Mesendoderm (in vitro differentiated cells): ENCODE measurements at regions not wholly inside any gene's neighbourhood (a gene's known extent, or its start where the extent isn't known, plus 50 kb on each side); places are given as distances from the start of the nearest gene placed in this dataset.

ENCODE experiments used
- DNase-seq: peaks from one replicate; pipeline ENCODE4 v3.0.0; 2013
- H2AK5ac ChIP-seq: 2 replicates; pipeline ENCODE4 v1.6.1; 2013; ENCODE audit warnings: low read length, inconsistent platforms
- H2BK120ac ChIP-seq: 2 replicates; pipeline ENCODE4 v1.6.1; 2013; ENCODE audit warnings: low read depth, mild to moderate bottlenecking, low read length, moderate library complexity, mixed read lengths
- H2BK15ac ChIP-seq: replicated peaks from 2 replicates; pipeline ENCODE4 v1.6.1; 2013; ENCODE audit warnings: low read depth, mild to moderate bottlenecking, moderate library complexity
- H2BK5ac ChIP-seq: 2 replicates; pipeline ENCODE4 v1.6.1; 2013; ENCODE audit warnings: low read length, inconsistent platforms
- H3K18ac ChIP-seq: 2 replicates; pipeline ENCODE4 v1.6.1; 2013; ENCODE audit warnings: mild to moderate bottlenecking, low read length, mixed read lengths
- H3K23ac ChIP-seq: one replicate; pipeline ENCODE4 v1.6.1; 2013; ENCODE audit warnings: low read length
- H3K27ac ChIP-seq: 2 replicates; pipeline ENCODE4 v1.5.1; 2013; ENCODE audit warnings: low read depth, mild to moderate bottlenecking, inconsistent platforms, low read length, moderate library complexity
- H3K27me3 ChIP-seq: 2 replicates; pipeline ENCODE4 v1.6.1; 2013; ENCODE audit warnings: low read length, control low read depth, mild to moderate bottlenecking, inconsistent platforms; ENCODE audit not compliant: insufficient read depth, poor library complexity
- H3K36me3 ChIP-seq: 2 replicates; pipeline ENCODE4 v1.6.1; 2013; ENCODE audit warnings: low read length, inconsistent platforms; ENCODE audit not compliant: control insufficient read depth, insufficient read depth
- H3K4ac ChIP-seq: one replicate; pipeline ENCODE4 v1.6.1; 2013; ENCODE audit warnings: low read depth, mild to moderate bottlenecking, low read length, moderate library complexity
- H3K4me1 ChIP-seq: 2 replicates; pipeline ENCODE4 v1.6.1; 2013; ENCODE audit warnings: low read depth, low read length, inconsistent platforms; ENCODE audit not compliant: control insufficient read depth
- H3K4me2 ChIP-seq: 2 replicates; pipeline ENCODE4 v1.6.1; 2013; ENCODE audit warnings: low read length
- H3K4me3 ChIP-seq: 2 replicates; pipeline ENCODE4 v1.5.1; 2013; ENCODE audit warnings: mild to moderate bottlenecking, low read length
- H3K56ac ChIP-seq: one replicate; pipeline ENCODE4 v1.6.1; 2013; ENCODE audit warnings: low read length
- H3K79me1 ChIP-seq: 2 replicates; pipeline ENCODE4 v1.6.1; 2013; ENCODE audit warnings: low read length, inconsistent platforms
- H3K79me2 ChIP-seq: 2 replicates; pipeline ENCODE4 v1.6.1; 2013; ENCODE audit warnings: mild to moderate bottlenecking, low read length; ENCODE audit not compliant: control insufficient read depth, insufficient read depth
- H3K9ac ChIP-seq: 2 replicates; pipeline ENCODE4 v1.6.1; 2013; ENCODE audit warnings: low read length, inconsistent platforms
- H4K5ac ChIP-seq: one replicate; pipeline ENCODE4 v1.6.1; 2013; ENCODE audit warnings: low read length
- H4K8ac ChIP-seq: one replicate; pipeline ENCODE4 v1.6.1; 2013; ENCODE audit warnings: low read depth, mild to moderate bottlenecking, control low read depth, low read length, moderate library complexity
- WGBS: extraction: QIAGEN DNeasy Blood & Tissue Kit; methylation state at CpG from one replicate; pipeline ENCODE4 v1.1.7; 2013; ENCODE audit warnings: low lambda C conversion rate, missing lambda C conversion rate; ENCODE audit not compliant: insufficient coverage; ENCODE audit errors: extremely low coverage; 5-methylcytosine and 5-hydroxymethylcytosine counted together

DNA sequence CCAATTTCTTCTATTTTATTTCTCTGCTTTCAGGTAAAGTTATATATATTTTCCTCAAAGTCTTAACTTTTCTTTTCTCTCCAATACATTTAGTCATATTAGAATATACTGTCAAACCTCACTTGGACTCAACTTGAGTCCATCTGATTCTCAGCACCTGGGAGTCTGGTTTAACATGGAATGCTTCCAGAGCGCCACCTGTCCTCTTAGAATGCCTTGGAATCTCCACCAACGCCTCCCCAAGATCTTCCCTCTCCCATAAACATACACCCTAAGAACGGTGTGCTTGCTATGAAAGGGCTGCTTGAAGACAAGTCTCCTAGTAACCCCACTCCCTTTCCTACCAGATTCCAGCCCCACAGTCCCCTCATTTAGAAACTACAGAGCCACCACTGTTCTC lies 229.1 kb upstream of the MKLN1 start:
- H2AK5ac ChIP-seq, result no peak overlapping the region
- no peak overlapping the region for H2BK5ac ChIP-seq
- H3K4ac ChIP-seq, result no peak overlapping the region
- H3K79me2 ChIP-seq, result no peaks in the 10 kb centered on the region
- no peak overlapping the region for H4K8ac ChIP-seq
- H3K23ac ChIP-seq, result no peak overlapping the region
- H3K27me3 ChIP-seq, result no peaks in the 10 kb centered on the region
- H4K5ac ChIP-seq, result no peak overlapping the region
- H3K4me3 ChIP-seq, result no peak overlapping the region
- no peak for DNase-seq
- no peaks in the 10 kb centered on the region for H3K36me3 ChIP-seq
- no peak overlapping the region for H2BK120ac ChIP-seq
- H3K56ac ChIP-seq, result no peak overlapping the region
- H3K4me2 ChIP-seq, result no peak overlapping the region
- no peak overlapping the region for H3K18ac ChIP-seq
- no peaks in the 10 kb centered on the region for H3K4me1 ChIP-seq
- H2BK15ac ChIP-seq, result no peak overlapping the region
- H3K9ac ChIP-seq, result no peak overlapping the region
- WGBS, result no CpG with 5 or more reads among the region's 3 CpGs
- no peak overlapping the region for H3K27ac ChIP-seq
- H3K79me1 ChIP-seq, result peaks cover 2% of the 10 kb centered on the region

GRCh38 chr7:131100357-131101054 lies 227.2 kb upstream of the MKLN1 start:
- no CpG with 5 or more reads among the region's 10 CpGs for WGBS
- H3K4me2 ChIP-seq, result no peak overlapping the region
- H3K9ac ChIP-seq, result no peak overlapping the region
- no peak for DNase-seq
- H3K18ac ChIP-seq, result no peak overlapping the region
- H3K4me3 ChIP-seq, result no peak overlapping the region
- H3K23ac ChIP-seq, result no peak overlapping the region
- no peaks in the 10 kb centered on the region for H3K27me3 ChIP-seq
- no peak overlapping the region for H2BK120ac ChIP-seq
- no peaks in the 10 kb centered on the region for H3K4me1 ChIP-seq
- H2BK15ac ChIP-seq, result no peak overlapping the region
- H3K4ac ChIP-seq, result no peak overlapping the region
- no peak overlapping the region for H3K27ac ChIP-seq
- no peak overlapping the region for H4K8ac ChIP-seq
- no peaks in the 10 kb centered on the region for H3K36me3 ChIP-seq
- no peaks in the 10 kb centered on the region for H3K79me2 ChIP-seq
- peaks cover 4% of the 10 kb centered on the region for H3K79me1 ChIP-seq
- H3K56ac ChIP-seq, result no peak overlapping the region
- no peak overlapping the region for H2AK5ac ChIP-seq
- no peak overlapping the region for H2BK5ac ChIP-seq
- H4K5ac ChIP-seq, result no peak overlapping the region

- H3K23ac ChIP-seq, result no peak overlapping the region
- H3K4ac ChIP-seq, result no peak overlapping the region
- H4K5ac ChIP-seq, result no peak overlapping the region
- H3K4me2 ChIP-seq, result no peak overlapping the region
- peaks cover 1% of the 10 kb centered on the region for H3K4me1 ChIP-seq
- no CpG with 5 or more reads among the region's 4 CpGs for WGBS
- H2BK5ac ChIP-seq, result no peak overlapping the region
- no peak overlapping the region for H2AK5ac ChIP-seq
- no peak overlapping the region for H2BK15ac ChIP-seq
- no peak overlapping the region for H3K18ac ChIP-seq
- H3K79me1 ChIP-seq, result peaks cover 7% of the 10 kb centered on the region
- no peaks in the 10 kb centered on the region for H3K27me3 ChIP-seq
- H3K79me2 ChIP-seq, result no peaks in the 10 kb centered on the region
- H3K56ac ChIP-seq, result no peak overlapping the region
- H3K36me3 ChIP-seq, result no peaks in the 10 kb centered on the region
- no peak overlapping the region for H3K9ac ChIP-seq
- no peak for DNase-seq
- no peak overlapping the region for H3K4me3 ChIP-seq
- no peak overlapping the region for H3K27ac ChIP-seq
- H2BK120ac ChIP-seq, result no peak overlapping the region
- H4K8ac ChIP-seq, result no peak overlapping the region
These were observed 223.7 kb upstream of the MKLN1 start for GRCh38 chr7:131103997-131104396.

DNA sequence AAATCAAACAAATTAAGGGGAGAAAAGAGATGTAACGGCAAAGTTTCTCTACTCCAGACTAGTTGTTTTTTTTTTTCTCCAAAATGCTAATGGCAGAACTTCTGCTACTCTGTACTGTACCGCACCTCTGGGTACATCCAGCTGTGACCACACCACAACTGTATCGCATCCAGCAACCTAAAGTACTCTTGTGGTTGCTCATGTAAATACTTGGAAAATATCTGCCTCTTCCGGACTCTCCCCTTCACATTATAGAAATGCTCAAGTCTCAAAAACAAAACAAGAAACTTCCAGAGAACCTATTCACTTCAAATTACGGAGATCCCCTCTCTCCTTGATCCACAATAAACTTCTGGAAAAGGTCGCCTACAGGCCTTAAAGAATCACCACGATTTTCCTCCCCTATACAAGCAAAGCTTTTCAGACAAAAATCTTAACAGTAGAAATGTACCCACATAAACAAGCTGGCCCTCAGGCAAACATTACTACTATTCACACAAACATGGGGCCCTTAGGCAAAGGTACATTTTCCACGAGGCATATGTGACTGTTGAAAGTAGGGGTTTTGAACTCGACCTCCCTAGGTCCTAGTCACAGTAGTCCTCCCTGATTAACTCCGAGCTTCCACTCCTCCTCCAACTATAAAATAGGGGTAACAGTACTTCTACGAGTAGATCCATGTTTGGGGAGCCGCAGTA lies 222.9 kb upstream of the MKLN1 start:
- no peak overlapping the region for H3K4me2 ChIP-seq
- H3K4me3 ChIP-seq, result no peak overlapping the region
- no peak overlapping the region for H2BK120ac ChIP-seq
- H3K79me1 ChIP-seq, result peaks cover 7% of the 10 kb centered on the region
- no peak overlapping the region for H3K23ac ChIP-seq
- H4K8ac ChIP-seq, result no peak overlapping the region
- no peak overlapping the region for H2AK5ac ChIP-seq
- H3K36me3 ChIP-seq, result no peaks in the 10 kb centered on the region
- no peak overlapping the region for H3K56ac ChIP-seq
- H3K4ac ChIP-seq, result no peak overlapping the region
- H3K18ac ChIP-seq, result no peak overlapping the region
- no peak overlapping the region for H2BK5ac ChIP-seq
- no CpG with 5 or more reads among the region's 12 CpGs for WGBS
- H4K5ac ChIP-seq, result no peak overlapping the region
- H3K27me3 ChIP-seq, result no peaks in the 10 kb centered on the region
- DNase-seq, result no peak
- no peak overlapping the region for H3K9ac ChIP-seq
- no peak overlapping the region for H3K27ac ChIP-seq
- no peaks in the 10 kb centered on the region for H3K79me2 ChIP-seq
- no peak overlapping the region for H2BK15ac ChIP-seq
- H3K4me1 ChIP-seq, result peaks cover 1% of the 10 kb centered on the region

GRCh38 chr7:131105294-131105798 lies 222.3 kb upstream of the MKLN1 start:
- Histone ChIP-seq H4K5ac (no peak overlapping the region), H3K23ac (no peak overlapping the region), H3K56ac (peak overlapping the region; percentile 67), H3K4me1 (peaks cover 1% of the 10 kb centered on the region), H3K27me3 (no peaks in the 10 kb centered on the region), H3K79me2 (no peaks in the 10 kb centered on the region), H2AK5ac (no peak overlapping the region), H2BK15ac (no peak overlapping the region), H2BK120ac (no peak overlapping the region), H3K18ac (peak overlapping the region; percentile 8), H3K4me2 (peak overlapping the region; percentile 55), H2BK5ac (no peak overlapping the region), H3K4ac (no peak overlapping the region), H3K79me1 (peaks cover 7% of the 10 kb centered on the region), H3K9ac (peak overlapping the region; percentile 54), H3K36me3 (no peaks in the 10 kb centered on the region), H3K27ac (no peak overlapping the region), H3K4me3 (peak overlapping the region; percentile 5), H4K8ac (no peak overlapping the region)
- no CpG with 5 or more reads among the region's 24 CpGs for WGBS
- DNase-seq, result peak; percentile 18
